Activated CD4-positive, alpha-beta memory T cell treated with anti-CD3 and anti-CD28 coated beads, Interleukin-2, amount 10 ng/mL, durations not matched to agents 7 days and 5 days (primary cell): ENCODE measurements at regions not wholly inside any gene's neighbourhood (a gene's known extent, or its start where the extent isn't known, plus 50 kb on each side); places are given as distances from the start of the nearest gene placed in this dataset.

ENCODE experiments used
- CTCF ChIA-PET: fragments of 350-600 bp; sonication (Branson Sonifier 250); formaldehyde crosslinking; loops from one replicate; lab custom pipeline; 2021; ENCODE audit warnings: antibody characterized with exemption, inconsistent platforms; lab: Charles Lee
- POLR2A ChIA-PET: fragments of 350-600 bp; sonication (Branson Sonifier 250); formaldehyde crosslinking; loops from one replicate; lab custom pipeline; 2021; ENCODE audit warnings: antibody characterized with exemption; lab: Charles Lee
- DNase-seq: peaks from one replicate; pipeline ENCODE4 v3.0.0-alpha.2; 2020
- H3K27ac Mint-ChIP-seq: one replicate; pipeline ENCODE4 v1.8.0; 2021; ENCODE audit warnings: mild to moderate bottlenecking, mixed read lengths
- H3K27me3 Mint-ChIP-seq: one replicate; pipeline ENCODE4 v1.8.0; 2021; ENCODE audit warnings: mixed read lengths
- H3K36me3 Mint-ChIP-seq: one replicate; pipeline ENCODE4 v1.8.0; 2021; ENCODE audit warnings: low read depth, mixed read lengths
- H3K4me1 Mint-ChIP-seq: one replicate; pipeline ENCODE4 v1.8.0; 2021; ENCODE audit warnings: mixed read lengths
- H3K4me3 Mint-ChIP-seq: one replicate; pipeline ENCODE4 v1.8.0; 2021; ENCODE audit warnings: mild to moderate bottlenecking, mixed read lengths
- H3K9me3 Mint-ChIP-seq: one replicate; pipeline ENCODE4 v1.8.0; 2021; ENCODE audit warnings: mixed read lengths

- DNase-seq = no peak
- H3K4me3 Mint-ChIP-seq = no peak overlapping the region
- no peaks in the 10 kb centered on the region for H3K36me3 Mint-ChIP-seq
- ChIA-PET CTCF (no interaction called here), POLR2A (no interaction called here)
- H3K27me3 Mint-ChIP-seq = no peaks in the 10 kb centered on the region
- H3K27ac Mint-ChIP-seq = no peak overlapping the region
- no peaks in the 10 kb centered on the region for H3K9me3 Mint-ChIP-seq
- H3K4me1 Mint-ChIP-seq = no peaks in the 10 kb centered on the region
These were observed 85.7 kb upstream of the TENT5D start for GRCh38 chrX:80334583-80334982.

- H3K27ac Mint-ChIP-seq = no peak overlapping the region
- ChIA-PET POLR2A (interaction anchor here (0.7 kb wide), 1 partner anchor 1142 kb away, joined by 3 read pairs; no protein-coding TSS in a partner anchor), CTCF (no interaction called here)
- no peaks in the 10 kb centered on the region for H3K9me3 Mint-ChIP-seq
- no peaks in the 10 kb centered on the region for H3K36me3 Mint-ChIP-seq
- H3K4me1 Mint-ChIP-seq = no peaks in the 10 kb centered on the region
- no peak overlapping the region for H3K4me3 Mint-ChIP-seq
- no peak for DNase-seq
- H3K27me3 Mint-ChIP-seq = no peaks in the 10 kb centered on the region
These were observed 85.0 kb upstream of the TENT5D start for GRCh38 chrX:80335062-80335830.

- no peaks in the 10 kb centered on the region for H3K27me3 Mint-ChIP-seq
- H3K27ac Mint-ChIP-seq = no peak overlapping the region
- DNase-seq = no peak
- ChIA-PET CTCF (no interaction called here), POLR2A (no interaction called here)
- no peaks in the 10 kb centered on the region for H3K36me3 Mint-ChIP-seq
- no peaks in the 10 kb centered on the region for H3K4me1 Mint-ChIP-seq
- H3K9me3 Mint-ChIP-seq = peaks cover 2% of the 10 kb centered on the region
- no peak overlapping the region for H3K4me3 Mint-ChIP-seq
These were observed 65.2 kb upstream of the TENT5D start for GRCh38 chrX:80354966-80355465.
